ENCODE measurements at regions not wholly inside any gene's neighbourhood (a gene's known extent, or its start where the extent isn't known, plus 50 kb on each side); places are given as distances from the start of the nearest gene placed in this dataset.

- FAIRE-seq (no peak), ATAC-seq (no peak), DNase-seq (ENCODE audit: low read depth, low spot score) (no peak)
- H3K27ac ChIP-seq (ENCODE audit: control insufficient read depth, insufficient read depth): no peak overlapping the region
- no peaks in the 10 kb centered on the region for H3K79me2 ChIP-seq (ENCODE audit: control insufficient read depth, insufficient read depth, low read length)
- ChIA-PET SMC1A (ENCODE audit: uncharacterized antibody, unreplicated experiment) (interaction anchor here (1.0 to 1.2 kb wide), 2 partner anchors 9 to 48 kb away, joined by 3 to 4 read pairs; no protein-coding TSS in a partner anchor), RAD21 (ENCODE audit: unreplicated experiment) (no interaction called here), CTCF (no interaction called here), POLR2A (no interaction called here)
- intact Hi-C loops (cut with micrococcal nuclease; ENCODE audit: unreplicated experiment): no loop called here
- H3K36me3 ChIP-seq (ENCODE audit: control insufficient read depth in 2 of 2, insufficient read depth in 2 of 2, low read length in 1 of 2): no peaks in the 10 kb centered on the region
- in situ Hi-C loops (cut with MboI): no loop called here
- H2AFZ ChIP-seq (ENCODE audit: control insufficient read depth, low read depth, low read length): no peak overlapping the region
- TF ChIP-seq NFIC (IDR thresholded peaks at IDR 0.05; ENCODE audit: low read depth, low read length) (no peak), SIX5 (IDR thresholded peaks at IDR 0.05; ENCODE audit: low read depth, low read length, severe bottlenecking) (no peak), SREBF1 (IDR thresholded peaks at IDR 0.05; ENCODE audit: low read length) (no peak), ETV6 (conservative IDR thresholded peaks at IDR 0.05 in 1 of 2, IDR thresholded peaks at IDR 0.05 in 1 of 2; ENCODE audit: borderline replicate concordance in 1 of 2, low read depth in 1 of 2) (no peak), RAD21 (IDR thresholded peaks at IDR 0.05; ENCODE audit: insufficient read depth, low read depth, low read length) (no peak)
- TF ChIP-seq, protein P1, sequence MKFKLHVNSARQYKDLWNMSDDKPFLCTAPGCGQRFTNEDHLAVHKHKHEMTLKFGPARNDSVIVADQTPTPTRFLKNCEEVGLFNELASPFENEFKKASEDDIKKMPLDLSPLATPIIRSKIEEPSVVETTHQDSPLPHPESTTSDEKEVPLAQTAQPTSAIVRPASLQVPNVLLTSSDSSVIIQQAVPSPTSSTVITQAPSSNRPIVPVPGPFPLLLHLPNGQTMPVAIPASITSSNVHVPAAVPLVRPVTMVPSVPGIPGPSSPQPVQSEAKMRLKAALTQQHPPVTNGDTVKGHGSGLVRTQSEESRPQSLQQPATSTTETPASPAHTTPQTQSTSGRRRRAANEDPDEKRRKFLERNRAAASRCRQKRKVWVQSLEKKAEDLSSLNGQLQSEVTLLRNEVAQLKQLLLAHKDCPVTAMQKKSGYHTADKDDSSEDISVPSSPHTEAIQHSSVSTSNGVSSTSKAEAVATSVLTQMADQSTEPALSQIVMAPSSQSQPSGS (IDR thresholded peaks at IDR 0.05; ENCODE audit: low read length): no peak
- H3K9ac ChIP-seq (ENCODE audit: control insufficient read depth, insufficient read depth, low read length): no peak overlapping the region
- no peaks in the 10 kb centered on the region for H3K4me1 ChIP-seq (ENCODE audit: control insufficient read depth, insufficient read depth, low read length)
- no peaks in the 10 kb centered on the region for H3K9me3 ChIP-seq (replicated peaks; ENCODE audit: control insufficient read depth, insufficient read depth, low read length)
- no peak overlapping the region for H3K4me2 ChIP-seq (ENCODE audit: control insufficient read depth, insufficient read depth)
- H3K27me3 ChIP-seq (replicated peaks in 1 of 2; ENCODE audit: control insufficient read depth in 2 of 2, insufficient read depth in 2 of 2, low read length in 1 of 2): no peaks in the 10 kb centered on the region
- WGBS (ENCODE audit: insufficient coverage, insufficient replicate concordance, low lambda C conversion rate, missing lambda C conversion rate): 92% methylated on average over 1 of the region's 1 CpG
- no TSS peak for BruUV-seq (replicated peaks)
- no peak overlapping the region for H3K4me3 ChIP-seq
- H4K20me1 ChIP-seq (ENCODE audit: control insufficient read depth, insufficient read depth): no peaks in the 10 kb centered on the region
Observed at GRCh38 chr1:194227161-194227560, 1040.7 kb upstream of the B3GALT2 start.

- ChIA-PET POLR2A (no interaction called here), RAD21 (ENCODE audit: unreplicated experiment) (no interaction called here), SMC1A (ENCODE audit: uncharacterized antibody, unreplicated experiment) (interaction anchor here (1.8 kb wide), 1 partner anchor 10 kb away, joined by 6 read pairs; no protein-coding TSS in a partner anchor), CTCF (no interaction called here)
- Histone ChIP-seq H3K4me1 (ENCODE audit: control insufficient read depth, insufficient read depth, low read length) (no peaks in the 10 kb centered on the region), H3K36me3 (ENCODE audit: control insufficient read depth in 2 of 2, insufficient read depth in 2 of 2, low read length in 1 of 2) (no peaks in the 10 kb centered on the region), H3K27me3 (replicated peaks in 1 of 2; ENCODE audit: control insufficient read depth in 2 of 2, insufficient read depth in 2 of 2, low read length in 1 of 2) (no peaks in the 10 kb centered on the region), H2AFZ (ENCODE audit: control insufficient read depth, low read depth, low read length) (no peak overlapping the region), H3K79me2 (ENCODE audit: control insufficient read depth, insufficient read depth, low read length) (no peaks in the 10 kb centered on the region), H3K9ac (ENCODE audit: control insufficient read depth, insufficient read depth, low read length) (no peak overlapping the region), H3K27ac (ENCODE audit: control insufficient read depth, insufficient read depth) (no peak overlapping the region), H4K20me1 (ENCODE audit: control insufficient read depth, insufficient read depth) (no peaks in the 10 kb centered on the region), H3K9me3 (replicated peaks; ENCODE audit: control insufficient read depth, insufficient read depth, low read length) (no peaks in the 10 kb centered on the region), H3K4me2 (ENCODE audit: control insufficient read depth, insufficient read depth) (no peak overlapping the region), H3K4me3 (no peak overlapping the region)
- 0% methylated on average over 2 of the region's 2 CpGs for WGBS (ENCODE audit: insufficient coverage, insufficient replicate concordance, low lambda C conversion rate, missing lambda C conversion rate)
- FAIRE-seq (no peak), ATAC-seq (peak; percentile 61), DNase-seq (ENCODE audit: low read depth, low spot score) (no peak)
- no TSS peak for BruUV-seq (replicated peaks)
- in situ Hi-C loops (cut with MboI): no loop called here
- intact Hi-C loops (cut with micrococcal nuclease; ENCODE audit: unreplicated experiment): no loop called here
- TF ChIP-seq POLR2AphosphoS5 (IDR thresholded peaks at IDR 0.05; ENCODE audit: low read length) (no peak), NFIC (IDR thresholded peaks at IDR 0.05; ENCODE audit: low read depth, low read length) (no peak), BRCA1 (IDR thresholded peaks at IDR 0.05; ENCODE audit: low read depth, low read length) (no peak), MTA2 (IDR thresholded peaks at IDR 0.05; ENCODE audit: low read depth) (peak; percentile 60; the same call in 1 of the 2 replicates), BHLHE40 (IDR thresholded peaks at IDR 0.05; ENCODE audit: borderline replicate concordance in 1 of 2, low read depth in 2 of 2, low read length in 1 of 2) (no peak), IRF5 (IDR thresholded peaks at IDR 0.05; ENCODE audit: borderline replicate concordance) (no peak), IRF3 (IDR thresholded peaks at IDR 0.05) (no peak), PAX8 (IDR thresholded peaks at IDR 0.05) (no peak)
- TF ChIP-seq, protein P2, sequence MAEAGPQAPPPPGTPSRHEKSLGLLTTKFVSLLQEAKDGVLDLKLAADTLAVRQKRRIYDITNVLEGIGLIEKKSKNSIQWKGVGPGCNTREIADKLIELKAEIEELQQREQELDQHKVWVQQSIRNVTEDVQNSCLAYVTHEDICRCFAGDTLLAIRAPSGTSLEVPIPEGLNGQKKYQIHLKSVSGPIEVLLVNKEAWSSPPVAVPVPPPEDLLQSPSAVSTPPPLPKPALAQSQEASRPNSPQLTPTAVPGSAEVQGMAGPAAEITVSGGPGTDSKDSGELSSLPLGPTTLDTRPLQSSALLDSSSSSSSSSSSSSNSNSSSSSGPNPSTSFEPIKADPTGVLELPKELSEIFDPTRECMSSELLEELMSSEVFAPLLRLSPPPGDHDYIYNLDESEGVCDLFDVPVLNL (IDR thresholded peaks at IDR 0.05; ENCODE audit: low read depth, low read length): no peak
Observed at GRCh38 chr1:194225821-194226220, 1039.4 kb upstream of the B3GALT2 start.
